MM.1S (cell line): ENCODE measurements at regions not wholly inside any gene's neighbourhood (a gene's known extent, or its start where the extent isn't known, plus 50 kb on each side); places are given as distances from the start of the nearest gene placed in this dataset.

ENCODE experiments used
- DNase-seq: peaks from one replicate; pipeline ENCODE4 v3.0.0-alpha.2; 2015
- H2AFZ ChIP-seq: fragments of 300-600 bp; sonication (generic); 2 replicates; pipeline ENCODE4 v1.6.0; 2016; ENCODE audit warnings: antibody characterized with exemption, low read length
- H3F3A ChIP-seq: fragments of 300-600 bp; sonication (generic); 2 replicates; pipeline ENCODE4 v1.6.1; 2016; ENCODE audit warnings: mild to moderate bottlenecking, antibody characterized with exemption, low read length, moderate library complexity, mixed read lengths; ENCODE audit not compliant: insufficient read depth
- H3K27ac ChIP-seq: fragments of 300-600 bp; sonication (generic); 2 replicates; pipeline ENCODE4 v1.5.1; 2016; ENCODE audit warnings: mild to moderate bottlenecking, low read length
- H3K27me3 ChIP-seq: fragments of 300-600 bp; sonication (generic); replicated peaks from 2 replicates; pipeline ENCODE4 v1.6.0; 2016; ENCODE audit warnings: low read length; ENCODE audit not compliant: insufficient read depth
- H3K36me3 ChIP-seq: fragments of 300-600 bp; sonication (generic); replicated peaks from 2 replicates; pipeline ENCODE4 v1.6.1; 2016; ENCODE audit warnings: mild to moderate bottlenecking, low read length, mixed read lengths; ENCODE audit not compliant: insufficient read depth
- H3K4me1 ChIP-seq: fragments of 300-600 bp; sonication (generic); 2 replicates; pipeline ENCODE4 v1.6.1; 2016; ENCODE audit warnings: low read length, mixed read lengths
- H3K4me2 ChIP-seq: fragments of 300-600 bp; sonication (generic); 2 replicates; pipeline ENCODE4 v1.6.0; 2016; ENCODE audit warnings: low read depth, low read length
- H3K4me3 ChIP-seq: fragments of 300-600 bp; sonication (generic); 2 replicates; pipeline ENCODE4 v1.5.1; 2016; ENCODE audit warnings: low read length, mixed read lengths
- H3K79me2 ChIP-seq: fragments of 300-600 bp; sonication (generic); 2 replicates; pipeline ENCODE4 v1.6.1; 2016; ENCODE audit warnings: mixed run types, low read length, mixed read lengths
- H3K9ac ChIP-seq: fragments of 300-600 bp; sonication (generic); 2 replicates; pipeline ENCODE4 v1.6.1; 2016; ENCODE audit warnings: low read length, mixed read lengths
- H3K9me2 ChIP-seq: fragments of 300-600 bp; sonication (generic); replicated peaks from 2 replicates; pipeline ENCODE4 v1.6.1; 2016; ENCODE audit warnings: mild to moderate bottlenecking, low read length, mixed read lengths; ENCODE audit not compliant: insufficient read depth
- H3K9me3 ChIP-seq: fragments of 300-600 bp; sonication (generic); replicated peaks from 2 replicates; pipeline ENCODE4 v1.6.1; 2016; ENCODE audit warnings: mild to moderate bottlenecking, low read length, mixed read lengths; ENCODE audit not compliant: insufficient read depth
- H4K20me1 ChIP-seq: fragments of 300-600 bp; sonication (generic); 2 replicates; pipeline ENCODE4 v1.6.1; 2016; ENCODE audit warnings: mild to moderate bottlenecking, low read length, moderate library complexity, mixed read lengths; ENCODE audit not compliant: insufficient read depth
- CTCF ChIP-seq: fragments of 300-600 bp; sonication (generic); IDR thresholded peaks from 2 replicates; pipeline ENCODE4 v1.5.1; 2016; ENCODE audit warnings: antibody characterized with exemption, low read length, mixed read lengths
- EZH2 ChIP-seq: fragments of 300-600 bp; sonication (generic); optimal IDR thresholded peaks from 2 replicates; pipeline ENCODE3; 2017; ENCODE audit warnings: low read depth, mild to moderate bottlenecking, antibody characterized with exemption, low read length, mixed read lengths
- EZH2phosphoT487 ChIP-seq: fragments of 300-600 bp; sonication (generic); IDR thresholded peaks from 2 replicates; pipeline ENCODE4 v1.6.1; 2018; ENCODE audit warnings: antibody characterized with exemption, low read length

DNA sequence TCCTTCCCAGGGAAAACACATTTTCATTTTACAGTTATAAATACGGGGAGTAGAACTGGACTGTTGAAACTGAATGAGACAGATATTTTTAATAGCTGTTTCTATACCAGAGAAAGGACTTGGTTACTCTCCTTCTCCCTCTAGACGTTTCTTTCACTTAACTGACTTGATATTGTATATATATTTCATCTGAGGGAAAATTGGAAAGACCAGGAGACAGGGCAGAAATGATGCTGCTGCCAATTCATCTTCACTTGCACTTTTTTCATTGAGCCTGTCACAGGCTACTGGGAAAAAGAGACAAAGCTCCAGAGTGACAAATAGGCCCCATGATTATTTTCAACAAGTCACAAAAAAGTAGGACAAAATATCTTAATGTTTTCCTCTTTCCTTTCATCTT lies 636.0 kb upstream of the TPK1 start:
- no peak for DNase-seq
- no peaks in the 10 kb centered on the region for H3F3A ChIP-seq
- H2AFZ ChIP-seq = no peak overlapping the region
- no peaks in the 10 kb centered on the region for H3K27me3 ChIP-seq
- no peak overlapping the region for H3K9ac ChIP-seq
- H3K4me2 ChIP-seq = no peak overlapping the region
- no peaks in the 10 kb centered on the region for H4K20me1 ChIP-seq
- H3K9me2 ChIP-seq = no peaks in the 10 kb centered on the region
- H3K4me1 ChIP-seq = no peaks in the 10 kb centered on the region
- H3K9me3 ChIP-seq = no peaks in the 10 kb centered on the region
- no peaks in the 10 kb centered on the region for H3K79me2 ChIP-seq
- no peak overlapping the region for H3K4me3 ChIP-seq
- no peak overlapping the region for H3K27ac ChIP-seq
- no peaks in the 10 kb centered on the region for H3K36me3 ChIP-seq
- TF ChIP-seq CTCF (no peak), EZH2phosphoT487 (no peak), EZH2 (no peak)

- no peaks in the 10 kb centered on the region for H3K79me2 ChIP-seq
- H3K9me2 ChIP-seq = no peaks in the 10 kb centered on the region
- H4K20me1 ChIP-seq = no peaks in the 10 kb centered on the region
- no peak for DNase-seq
- H2AFZ ChIP-seq = no peak overlapping the region
- H3K4me1 ChIP-seq = no peaks in the 10 kb centered on the region
- no peaks in the 10 kb centered on the region for H3F3A ChIP-seq
- no peak overlapping the region for H3K9ac ChIP-seq
- no peak overlapping the region for H3K27ac ChIP-seq
- H3K27me3 ChIP-seq = no peaks in the 10 kb centered on the region
- TF ChIP-seq EZH2phosphoT487 (no peak), EZH2 (no peak), CTCF (no peak)
- H3K9me3 ChIP-seq = no peaks in the 10 kb centered on the region
- H3K4me3 ChIP-seq = no peak overlapping the region
- H3K36me3 ChIP-seq = no peaks in the 10 kb centered on the region
- no peak overlapping the region for H3K4me2 ChIP-seq
Measured at GRCh38 chr7:145464287-145464686, 628.4 kb upstream of the TPK1 start.

DNA sequence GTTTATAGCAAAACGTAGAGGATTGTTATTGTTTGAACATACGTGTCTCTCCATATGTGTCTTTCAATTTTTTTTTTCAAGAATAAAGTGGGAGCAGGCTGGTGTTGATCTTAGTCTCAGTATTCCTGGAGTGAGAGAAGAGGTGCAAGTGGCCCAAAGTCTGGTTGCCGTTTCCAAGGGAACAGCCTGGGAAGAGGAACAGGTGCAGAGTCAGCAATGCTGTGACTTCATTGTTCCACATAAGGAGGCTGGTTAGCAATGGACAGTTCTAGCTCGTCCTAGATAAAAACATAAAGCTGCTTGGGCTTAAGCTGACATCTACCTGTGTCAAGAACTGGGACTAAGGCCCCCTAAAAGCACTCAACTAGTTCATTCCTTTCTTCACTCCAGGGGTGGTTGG lies 626.6 kb upstream of the TPK1 start:
- TF ChIP-seq CTCF = no peak
- no peak for TF ChIP-seq EZH2phosphoT487
- no peak for TF ChIP-seq EZH2
- no peaks in the 10 kb centered on the region for H3K4me1 ChIP-seq
- H3K4me2 ChIP-seq = no peak overlapping the region
- H3K9me3 ChIP-seq = no peaks in the 10 kb centered on the region
- no peaks in the 10 kb centered on the region for H3K27me3 ChIP-seq
- H3K4me3 ChIP-seq = no peak overlapping the region
- H3K9me2 ChIP-seq = no peaks in the 10 kb centered on the region; the same call in 1 of the 2 replicates
- H2AFZ ChIP-seq = no peak overlapping the region
- no peaks in the 10 kb centered on the region for H3K79me2 ChIP-seq
- H4K20me1 ChIP-seq = no peaks in the 10 kb centered on the region
- no peaks in the 10 kb centered on the region for H3F3A ChIP-seq
- no peak overlapping the region for H3K9ac ChIP-seq
- no peak overlapping the region for H3K27ac ChIP-seq
- no peaks in the 10 kb centered on the region for H3K36me3 ChIP-seq
- DNase-seq = no peak
